ENCODE measurements at regions not wholly inside any gene's neighbourhood (a gene's known extent, or its start where the extent isn't known, plus 50 kb on each side); places are given as distances from the start of the nearest gene placed in this dataset.
"Not testable (repeated sequence)": the region's sequence is repeated elsewhere in the genome, so short reads cannot be mapped to it uniquely, and the experiment has no call there.

- Histone ChIP-seq H3K4me3 (ENCODE audit: low read depth in 1 of 2, low read length in 2 of 2) (no peak overlapping the region), H3K27ac (ENCODE audit: low read depth in 2 of 2, low read length in 1 of 2) (no peak overlapping the region), H3K36me3 (ENCODE audit: control insufficient read depth in 2 of 2, insufficient read depth in 2 of 2, low read length in 1 of 2) (peaks cover 0 to 3% of the 10 kb centered on the region in 2 donors), H3K27me3 (ENCODE audit: control insufficient read depth in 1 of 2, insufficient read depth in 2 of 2, low read length in 2 of 2) (no peaks in the 10 kb centered on the region), H3K4me1 (ENCODE audit: control insufficient read depth in 2 of 2, insufficient read depth in 2 of 2, low read length in 1 of 2) (no peaks in the 10 kb centered on the region), H3K9me3 (ENCODE audit: control insufficient read depth in 2 of 2, insufficient read depth in 1 of 2, low read depth in 1 of 2, low read length in 1 of 2) (no peaks in the 10 kb centered on the region)
- 81 to 87% methylated on average over 6 of the region's 6 CpGs for WGBS, 2 donors
These were observed 123.2 kb downstream of the FHIP1A start for GRCh38 chr4:151532001-151532708.

GRCh38 chr4:151534195-151534594 lies 125.2 kb downstream of the FHIP1A start:
- Histone ChIP-seq H3K27me3 (ENCODE audit: control insufficient read depth in 1 of 2, insufficient read depth in 2 of 2, low read length in 2 of 2) (no peaks in the 10 kb centered on the region), H3K27ac (ENCODE audit: low read depth in 2 of 2, low read length in 1 of 2) (no peak overlapping the region), H3K4me3 (ENCODE audit: low read depth in 1 of 2, low read length in 2 of 2) (no peak overlapping the region), H3K36me3 (ENCODE audit: control insufficient read depth in 2 of 2, insufficient read depth in 2 of 2, low read length in 1 of 2) (peaks cover 0 to 3% of the 10 kb centered on the region in 2 donors), H3K9me3 (ENCODE audit: control insufficient read depth in 2 of 2, insufficient read depth in 1 of 2, low read depth in 1 of 2, low read length in 1 of 2) (no peaks in the 10 kb centered on the region), H3K4me1 (ENCODE audit: control insufficient read depth in 2 of 2, insufficient read depth in 2 of 2, low read length in 1 of 2) (no peaks in the 10 kb centered on the region)
- WGBS, 2 donors = 73 to 86% methylated on average over 1 of the region's 1 CpG

- H3K36me3 ChIP-seq (ENCODE audit: control insufficient read depth in 2 of 2, insufficient read depth in 2 of 2, low read length in 1 of 2) = peaks cover 0 to 3% of the 10 kb centered on the region in 2 donors
These were observed 126.4 kb downstream of the FHIP1A start for GRCh38 chr4:151535366-151535765.

GRCh38 chr4:151537687-151538086 lies 128.7 kb downstream of the FHIP1A start:
- Histone ChIP-seq H3K27me3 (ENCODE audit: control insufficient read depth in 1 of 2, insufficient read depth in 2 of 2, low read length in 2 of 2) (no peaks in the 10 kb centered on the region), H3K9me3 (ENCODE audit: control insufficient read depth in 2 of 2, insufficient read depth in 1 of 2, low read depth in 1 of 2, low read length in 1 of 2) (no peaks in the 10 kb centered on the region), H3K4me1 (ENCODE audit: control insufficient read depth in 2 of 2, insufficient read depth in 2 of 2, low read length in 1 of 2) (no peaks in the 10 kb centered on the region), H3K27ac (ENCODE audit: low read depth in 2 of 2, low read length in 1 of 2) (no peak overlapping the region), H3K36me3 (ENCODE audit: control insufficient read depth in 2 of 2, insufficient read depth in 2 of 2, low read length in 1 of 2) (peaks cover 0 to 3% of the 10 kb centered on the region in 2 donors), H3K4me3 (ENCODE audit: low read depth in 1 of 2, low read length in 2 of 2) (no peak overlapping the region)

More at GRCh38 chr4:151535366-151535765, 126.4 kb downstream of the FHIP1A start:
- Histone ChIP-seq H3K9me3 (ENCODE audit: control insufficient read depth in 2 of 2, insufficient read depth in 1 of 2, low read depth in 1 of 2, low read length in 1 of 2) (no peaks in the 10 kb centered on the region), H3K27ac (ENCODE audit: low read depth in 2 of 2, low read length in 1 of 2) (no peak overlapping the region), H3K4me3 (ENCODE audit: low read depth in 1 of 2, low read length in 2 of 2) (no peak overlapping the region), H3K4me1 (ENCODE audit: control insufficient read depth in 2 of 2, insufficient read depth in 2 of 2, low read length in 1 of 2) (no peaks in the 10 kb centered on the region), H3K27me3 (ENCODE audit: control insufficient read depth in 1 of 2, insufficient read depth in 2 of 2, low read length in 2 of 2) (no peaks in the 10 kb centered on the region)

GRCh38 chr4:151538963-151539362 lies 130.0 kb downstream of the FHIP1A start:
- Histone ChIP-seq H3K4me3 (ENCODE audit: low read depth in 1 of 2, low read length in 2 of 2) (no peak overlapping the region), H3K4me1 (ENCODE audit: control insufficient read depth in 2 of 2, insufficient read depth in 2 of 2, low read length in 1 of 2) (no peaks in the 10 kb centered on the region), H3K36me3 (ENCODE audit: control insufficient read depth in 2 of 2, insufficient read depth in 2 of 2, low read length in 1 of 2) (peaks cover 0 to 3% of the 10 kb centered on the region in 2 donors), H3K9me3 (ENCODE audit: control insufficient read depth in 2 of 2, insufficient read depth in 1 of 2, low read depth in 1 of 2, low read length in 1 of 2) (no peaks in the 10 kb centered on the region), H3K27me3 (ENCODE audit: control insufficient read depth in 1 of 2, insufficient read depth in 2 of 2, low read length in 2 of 2) (no peaks in the 10 kb centered on the region), H3K27ac (ENCODE audit: low read depth in 2 of 2, low read length in 1 of 2) (no peak overlapping the region)
- 60 to 66% methylated on average over 4 of the region's 4 CpGs for WGBS, 2 donors

GRCh38 chr4:151540728-151541388 lies 131.9 kb downstream of the FHIP1A start:
- Histone ChIP-seq H3K4me3 (ENCODE audit: low read depth in 1 of 2, low read length in 2 of 2) (no peak overlapping the region), H3K27ac (ENCODE audit: low read depth in 2 of 2, low read length in 1 of 2) (peak overlapping the region; percentile 84 to 91), H3K4me1 (ENCODE audit: control insufficient read depth in 2 of 2, insufficient read depth in 2 of 2, low read length in 1 of 2) (no peaks in the 10 kb centered on the region), H3K9me3 (ENCODE audit: control insufficient read depth in 2 of 2, insufficient read depth in 1 of 2, low read depth in 1 of 2, low read length in 1 of 2) (no peaks in the 10 kb centered on the region), H3K36me3 (ENCODE audit: control insufficient read depth in 2 of 2, insufficient read depth in 2 of 2, low read length in 1 of 2) (peaks cover 0 to 3% of the 10 kb centered on the region in 2 donors), H3K27me3 (ENCODE audit: control insufficient read depth in 1 of 2, insufficient read depth in 2 of 2, low read length in 2 of 2) (no peaks in the 10 kb centered on the region)
- 33 to 34% methylated on average over 3 of the region's 3 CpGs for WGBS, 2 donors

GRCh38 chr4:151541389-151542071 lies 132.6 kb downstream of the FHIP1A start:
- Histone ChIP-seq H3K27me3 (ENCODE audit: control insufficient read depth in 1 of 2, insufficient read depth in 2 of 2, low read length in 2 of 2) (no peaks in the 10 kb centered on the region), H3K4me1 (ENCODE audit: control insufficient read depth in 2 of 2, insufficient read depth in 2 of 2, low read length in 1 of 2) (no peaks in the 10 kb centered on the region), H3K27ac (ENCODE audit: low read depth in 2 of 2, low read length in 1 of 2) (peak overlapping the region; percentile 72 to 84), H3K4me3 (ENCODE audit: low read depth in 1 of 2, low read length in 2 of 2) (no peak overlapping the region), H3K9me3 (ENCODE audit: control insufficient read depth in 2 of 2, insufficient read depth in 1 of 2, low read depth in 1 of 2, low read length in 1 of 2) (no peaks in the 10 kb centered on the region), H3K36me3 (ENCODE audit: control insufficient read depth in 2 of 2, insufficient read depth in 2 of 2, low read length in 1 of 2) (peaks cover 0 to 3% of the 10 kb centered on the region in 2 donors)
- whole genome bisulfite sequencing, 2 donors = 30 to 47% methylated on average over 6 of the region's 6 CpGs

GRCh38 chr4:151548708-151549107 lies 139.7 kb downstream of the FHIP1A start:
- no peaks in the 10 kb centered on the region for H3K27me3 ChIP-seq (ENCODE audit: control insufficient read depth in 1 of 2, insufficient read depth in 2 of 2, low read length in 2 of 2)
- H3K36me3 ChIP-seq (ENCODE audit: control insufficient read depth in 2 of 2, insufficient read depth in 2 of 2, low read length in 1 of 2) = no peaks in the 10 kb centered on the region
- H3K4me1 ChIP-seq (ENCODE audit: control insufficient read depth in 2 of 2, insufficient read depth in 2 of 2, low read length in 1 of 2) = no peaks in the 10 kb centered on the region
- no peak overlapping the region for H3K27ac ChIP-seq (ENCODE audit: low read depth in 2 of 2, low read length in 1 of 2)
- WGBS, 2 donors = 85 to 92% methylated on average over 8 of the region's 8 CpGs
- no peak overlapping the region for H3K4me3 ChIP-seq (ENCODE audit: low read depth in 1 of 2, low read length in 2 of 2)
- peaks cover 8 to 12% of the 10 kb centered on the region in 2 donors for H3K9me3 ChIP-seq (ENCODE audit: control insufficient read depth in 2 of 2, insufficient read depth in 1 of 2, low read depth in 1 of 2, low read length in 1 of 2)

GRCh38 chr4:151549378-151549777 lies 140.4 kb downstream of the FHIP1A start:
- not testable (repeated sequence) for H3K36me3 ChIP-seq (ENCODE audit: control insufficient read depth in 2 of 2, insufficient read depth in 2 of 2, low read length in 1 of 2); H3K4me1 ChIP-seq (ENCODE audit: control insufficient read depth in 2 of 2, insufficient read depth in 2 of 2, low read length in 1 of 2); H3K27me3 ChIP-seq (ENCODE audit: control insufficient read depth in 1 of 2, insufficient read depth in 2 of 2, low read length in 2 of 2); H3K27ac ChIP-seq (ENCODE audit: low read depth in 2 of 2, low read length in 1 of 2); H3K4me3 ChIP-seq (ENCODE audit: low read depth in 1 of 2, low read length in 2 of 2)
- WGBS, 2 donors = 95 to 98% methylated on average over 2 of the region's 2 CpGs
- peaks cover 8 to 12% of the 10 kb centered on the region in 2 donors for H3K9me3 ChIP-seq (ENCODE audit: control insufficient read depth in 2 of 2, insufficient read depth in 1 of 2, low read depth in 1 of 2, low read length in 1 of 2)
